Activated CD8-positive, alpha-beta memory T cell treated with anti-CD3 and anti-CD28 coated beads, Interleukin-2, amount 50 U/mL, for 4 hours (primary cell): ENCODE measurements at regions not wholly inside any gene's neighbourhood (a gene's known extent, or its start where the extent isn't known, plus 50 kb on each side); places are given as distances from the start of the nearest gene placed in this dataset.
"Not testable (repeated sequence)": the region's sequence is repeated elsewhere in the genome, so short reads cannot be mapped to it uniquely, and the experiment has no call there.

Experiments used
- DNase-seq: peaks from one replicate; pipeline ENCODE4 v3.0.0-alpha.2; 2020

DNA sequence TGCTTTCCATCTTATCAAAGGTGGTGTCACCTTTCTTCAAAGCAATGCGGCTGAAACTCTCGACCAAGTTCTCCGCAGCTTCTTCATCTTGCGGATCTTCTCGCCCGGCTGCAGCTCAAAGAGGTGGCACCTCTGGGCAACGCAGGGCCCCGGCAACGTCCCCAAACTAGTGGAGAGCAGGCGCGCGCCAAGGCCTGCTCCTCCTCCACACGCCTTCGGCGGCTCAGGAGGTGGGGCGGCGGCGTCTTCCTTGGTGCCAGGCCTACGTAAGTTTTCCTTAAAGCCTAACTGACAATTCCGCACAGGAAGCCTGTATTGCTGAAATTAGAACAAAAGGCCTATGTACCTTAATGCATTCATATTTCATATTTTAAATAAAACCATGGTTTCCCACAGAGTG is 112.0 kb downstream of the TMX1 start:
- no peak for DNase-seq

DNA sequence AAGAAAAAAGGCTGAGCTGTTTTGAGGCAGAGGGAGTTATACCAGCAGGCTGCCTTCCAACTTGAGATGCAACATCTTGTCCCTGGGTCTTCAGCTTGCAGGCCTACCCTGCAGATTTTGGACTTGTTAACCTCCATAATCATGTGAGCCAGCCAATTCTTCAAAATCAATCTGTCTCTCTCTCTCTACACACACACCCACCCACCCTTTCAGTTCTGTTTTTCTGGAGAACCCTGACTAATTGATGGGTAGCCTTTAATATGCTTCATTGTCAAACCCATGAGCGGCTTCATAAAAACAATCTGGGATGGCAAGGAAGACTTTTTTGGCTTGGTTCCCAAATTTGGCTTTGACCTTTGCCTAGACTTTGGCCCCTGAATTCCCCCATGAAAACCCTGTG is 113.9 kb downstream of the TMX1 start:
- no peak for DNase-seq

- DNase-seq, result no peak
Observed at GRCh38 chr14:51354846-51355245, 114.8 kb downstream of the TMX1 start.

- DNase-seq, result no peak
Observed at GRCh38 chr14:51356381-51356780, 116.3 kb downstream of the TMX1 start.

DNA sequence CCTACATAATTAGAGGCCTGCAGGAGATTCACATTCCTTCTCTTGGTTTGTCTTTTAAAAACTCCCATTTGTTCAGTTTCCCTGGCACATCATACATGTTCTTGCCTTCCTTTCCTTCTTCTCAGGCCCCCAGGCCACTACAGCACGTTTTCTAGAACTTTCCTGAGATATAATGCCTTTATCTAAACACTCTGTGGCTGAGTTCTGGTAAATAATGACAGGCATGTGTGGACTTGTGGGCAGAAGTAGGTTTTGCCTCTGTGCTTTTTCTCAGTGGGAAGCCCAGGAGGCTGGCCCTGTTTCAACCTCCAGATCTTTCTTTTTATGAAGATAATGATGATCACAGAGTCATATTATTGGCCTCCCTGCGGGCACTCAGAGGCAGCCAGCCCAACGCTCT is 117.2 kb downstream of the TMX1 start:
- no peak for DNase-seq

GRCh38 chr14:51360592-51360991 is 120.5 kb downstream of the TMX1 start:
- no peak for DNase-seq

DNA sequence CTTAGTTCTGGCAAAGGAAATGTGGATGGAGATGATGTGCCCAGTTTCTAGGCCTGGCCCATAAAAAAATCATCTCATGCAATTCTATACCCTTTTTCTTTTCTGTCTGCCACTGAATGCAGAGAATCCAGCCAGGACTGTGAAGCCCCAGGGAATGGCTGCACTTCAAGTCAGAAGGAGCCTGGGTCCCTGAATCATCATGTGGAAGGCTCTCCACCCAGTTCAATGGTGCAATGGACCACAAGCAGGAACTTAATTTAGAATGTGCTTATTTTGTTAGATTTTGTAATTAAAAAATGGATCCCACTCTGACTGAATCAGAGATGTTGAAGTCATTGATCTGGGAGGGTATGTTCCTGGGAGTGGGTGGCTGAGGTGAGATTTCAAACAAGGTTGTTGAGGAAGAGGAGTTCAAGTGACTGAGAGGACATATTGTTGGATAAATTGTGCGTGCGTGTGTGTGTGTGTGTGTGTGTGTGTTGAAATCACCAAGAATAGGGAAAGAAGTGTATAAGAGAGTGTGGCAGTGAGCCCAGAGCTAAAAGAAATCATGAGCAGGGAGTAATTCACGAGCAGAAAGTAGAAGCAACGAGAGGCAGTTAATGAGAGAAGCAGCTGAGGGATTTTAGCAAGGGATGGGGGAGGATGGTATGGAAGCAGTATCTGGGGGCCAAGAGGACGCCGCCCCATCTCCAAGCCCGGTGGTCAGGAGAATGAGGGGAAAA is 125.4 kb downstream of the TMX1 start:
- DNase-seq, result no peak

GRCh38 chr14:51366460-51366859 is 126.4 kb downstream of the TMX1 start:
- not testable (repeated sequence) for DNase-seq

GRCh38 chr14:51366866-51367599 is 127.0 kb downstream of the TMX1 start:
- not testable (repeated sequence) for DNase-seq

- no peak for DNase-seq
Observed at GRCh38 chr14:51367600-51367931, 127.5 kb downstream of the TMX1 start.

DNA sequence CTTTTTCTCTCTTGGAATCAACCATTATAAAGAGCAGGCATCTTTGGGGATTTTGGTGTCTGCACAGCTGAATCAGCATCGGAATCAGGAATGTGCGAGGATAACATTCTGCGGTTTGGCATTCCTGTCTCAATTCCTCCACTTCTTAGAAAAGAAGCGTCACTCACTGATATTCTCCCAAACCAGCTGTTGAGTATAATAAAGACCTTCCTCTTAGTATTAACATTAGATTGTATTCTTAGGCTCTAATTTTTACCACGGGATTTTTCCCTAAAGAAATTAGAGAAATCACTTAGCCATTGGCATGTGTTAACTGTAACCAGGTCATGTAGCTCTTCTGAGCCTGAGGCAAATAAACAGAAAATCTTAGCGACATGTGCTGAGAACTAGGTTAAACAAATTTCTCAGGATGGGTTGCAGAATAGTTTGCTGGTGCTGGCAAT is 128.7 kb downstream of the TMX1 start:
- no peak for DNase-seq

GRCh38 chr14:51369814-51370213 is 129.8 kb downstream of the TMX1 start:
- peak; percentile 16 for DNase-seq

GRCh38 chr14:51370758-51371386 is 130.8 kb downstream of the TMX1 start:
- DNase-seq, result no peak

DNA sequence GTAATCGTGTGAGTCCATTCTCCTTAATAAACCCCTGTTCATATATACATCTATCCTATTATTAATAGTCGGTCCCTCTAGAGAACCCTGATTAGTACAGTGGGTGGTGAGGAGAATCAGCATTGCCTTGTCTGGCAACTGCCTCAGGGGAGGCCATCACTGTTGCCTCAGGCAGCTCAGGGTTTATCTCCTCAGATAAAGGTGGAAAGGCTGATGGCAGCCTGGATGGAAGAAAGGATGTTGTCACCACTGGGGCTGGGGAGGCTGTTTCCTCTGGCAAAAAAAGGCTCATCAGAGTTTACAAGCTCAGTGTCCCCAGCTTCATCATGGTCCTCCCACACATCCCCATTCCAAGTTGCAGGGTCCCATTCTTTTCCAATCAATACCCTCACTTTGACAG is 137.1 kb downstream of the TMX1 start:
- DNase-seq, result not testable (repeated sequence)

- DNase-seq, result no peak
Observed at GRCh38 chr14:51382506-51382905, 142.5 kb downstream of the TMX1 start.

DNA sequence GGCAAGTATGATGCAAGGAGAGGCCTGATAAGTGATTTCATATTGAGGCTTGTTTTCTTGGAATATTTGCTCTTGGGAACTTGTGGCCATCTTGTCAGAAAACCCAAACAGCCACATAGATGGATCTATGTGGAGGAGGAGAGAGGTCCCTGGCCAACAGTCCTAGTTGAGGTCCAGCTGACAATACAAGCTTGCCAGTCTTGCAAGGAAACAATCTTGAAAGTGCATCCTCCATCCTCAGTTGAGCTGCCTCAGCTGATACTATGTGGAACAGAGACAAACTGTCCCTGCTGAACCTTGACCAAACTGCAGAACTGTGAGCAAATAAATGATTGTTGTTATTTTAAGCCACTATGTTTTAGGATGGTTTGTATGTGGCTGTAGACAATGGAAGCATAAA is 146.4 kb downstream of the TMX1 start:
- no peak for DNase-seq

GRCh38 chr14:51386983-51387735 is 147.1 kb downstream of the TMX1 start:
- no peak for DNase-seq

DNA sequence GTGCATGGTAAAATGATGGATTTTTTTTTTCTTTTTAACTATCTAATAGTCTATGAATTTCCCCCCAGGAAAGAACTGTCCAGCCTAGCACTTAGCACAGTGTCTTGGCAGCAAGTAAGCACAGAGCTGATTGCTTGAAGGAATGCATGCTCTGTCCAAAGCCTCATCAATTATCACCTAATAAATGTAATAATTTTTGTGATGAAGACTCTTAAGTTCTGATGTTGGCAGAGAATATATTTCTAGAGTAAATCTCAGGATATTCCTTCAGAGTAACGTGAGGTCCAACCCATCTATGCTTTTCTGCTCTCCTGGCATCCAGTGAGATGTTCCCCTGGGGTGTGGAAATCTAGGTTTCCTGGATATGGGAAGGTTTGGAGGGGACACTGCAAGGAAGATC is 152.4 kb downstream of the TMX1 start:
- DNase-seq, result no peak

DNA sequence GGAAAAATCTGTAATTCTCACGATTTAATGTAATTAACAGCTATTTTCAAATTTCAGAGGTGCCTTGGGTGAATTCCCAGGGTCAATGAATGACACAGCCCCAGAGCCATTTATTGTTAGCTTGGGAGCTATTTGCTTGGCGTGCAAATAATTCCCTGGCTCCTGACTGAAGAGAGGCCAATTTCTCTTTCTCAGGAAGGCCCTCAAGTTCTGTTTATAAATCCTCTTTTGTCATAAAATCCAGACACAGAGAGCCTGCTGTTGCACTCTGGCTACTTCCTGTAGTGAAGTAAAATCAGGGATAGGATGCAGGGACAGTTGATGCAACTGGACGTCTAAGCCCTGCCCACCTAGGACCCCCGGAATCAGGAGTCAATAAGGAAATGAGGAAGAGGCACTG is 154.3 kb downstream of the TMX1 start:
- no peak for DNase-seq

GRCh38 chr14:51394804-51395203 is 154.8 kb downstream of the TMX1 start:
- no peak for DNase-seq

- no peak for DNase-seq
Observed at GRCh38 chr14:51395361-51395849, 155.4 kb downstream of the TMX1 start.

GRCh38 chr14:51396222-51396815 is 156.3 kb downstream of the TMX1 start:
- no peak for DNase-seq

GRCh38 chr14:51398898-51399297 is 158.9 kb downstream of the TMX1 start:
- DNase-seq, result no peak
